ENCODE measurements at regions not wholly inside any gene's neighbourhood (a gene's known extent, or its start where the extent isn't known, plus 50 kb on each side); places are given as distances from the start of the nearest gene placed in this dataset.
"Not testable (repeated sequence)": the region's sequence is repeated elsewhere in the genome, so short reads cannot be mapped to it uniquely, and the experiment has no call there.

GRCh38 chr1:60847855-60848582 lies 234.3 kb upstream of the NFIA start:
- no peak for DNase-seq

GRCh38 chr1:60847391-60847790 lies 235.0 kb upstream of the NFIA start:
- no peak for DNase-seq

DNA sequence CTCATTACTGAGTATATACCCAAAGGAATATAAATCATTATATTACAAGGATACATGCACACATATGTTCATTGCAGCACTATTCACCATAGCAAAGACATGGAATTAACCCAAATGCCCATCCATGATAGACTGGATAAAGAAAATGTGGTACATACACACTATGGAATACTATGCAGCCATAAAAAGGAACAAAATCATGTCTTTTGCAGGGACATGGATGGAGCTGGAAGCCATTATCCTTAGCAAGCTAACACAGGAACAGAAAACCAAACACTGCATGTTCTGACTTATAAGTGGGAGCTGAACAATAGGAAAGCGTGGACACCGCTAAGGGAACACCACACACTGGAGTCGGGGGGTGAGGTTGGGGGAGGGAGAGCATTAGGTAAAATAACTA lies 236.7 kb upstream of the NFIA start:
- DNase-seq: not testable (repeated sequence)

- DNase-seq: no peak
Measured at GRCh38 chr1:60842304-60842703, 240.1 kb upstream of the NFIA start.

DNA sequence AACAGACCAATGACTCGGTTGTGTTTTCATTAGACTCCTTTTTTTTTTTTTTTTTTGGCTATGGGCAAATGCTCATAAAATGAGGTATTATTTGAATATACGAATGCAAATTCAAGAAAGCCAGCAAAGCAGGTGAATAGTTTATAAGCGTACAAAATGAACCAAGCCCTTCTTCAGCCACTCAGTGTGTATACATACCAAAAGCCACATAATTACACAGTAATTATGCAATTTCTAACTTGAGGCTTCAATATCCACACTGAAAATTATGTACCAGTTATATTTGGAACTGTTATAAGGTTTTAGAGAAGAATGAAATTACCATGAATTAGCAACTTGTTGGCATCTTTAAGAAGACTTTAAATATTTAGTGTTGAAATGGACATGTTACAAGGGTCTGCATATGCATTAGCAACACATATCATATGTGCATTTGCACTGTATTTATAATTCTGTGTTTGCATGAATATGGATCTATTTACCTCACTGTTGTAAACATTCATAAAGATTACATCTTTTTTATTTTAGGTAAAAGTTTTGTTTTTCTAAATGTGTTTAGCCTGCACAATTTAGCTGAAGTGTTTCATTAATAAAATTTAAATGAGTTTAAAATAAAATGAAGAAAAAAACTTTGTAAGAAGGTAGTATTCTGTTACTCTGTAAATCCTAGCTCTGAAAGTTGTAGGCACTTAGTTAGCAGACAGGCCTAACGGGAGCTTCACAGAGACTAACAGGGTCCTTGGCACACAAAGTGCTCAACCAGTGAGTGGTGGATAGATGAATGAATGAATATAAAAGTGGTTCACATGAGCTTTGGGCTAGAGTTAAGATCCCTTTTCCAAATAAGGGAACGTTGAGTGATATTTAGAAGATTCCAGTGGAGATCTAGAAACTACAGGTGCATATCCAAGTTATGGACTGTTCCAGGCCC lies 241.0 kb upstream of the NFIA start:
- DNase-seq: no peak

- not testable (repeated sequence) for DNase-seq
Measured at GRCh38 chr1:60840476-60840875, 241.9 kb upstream of the NFIA start.

DNA sequence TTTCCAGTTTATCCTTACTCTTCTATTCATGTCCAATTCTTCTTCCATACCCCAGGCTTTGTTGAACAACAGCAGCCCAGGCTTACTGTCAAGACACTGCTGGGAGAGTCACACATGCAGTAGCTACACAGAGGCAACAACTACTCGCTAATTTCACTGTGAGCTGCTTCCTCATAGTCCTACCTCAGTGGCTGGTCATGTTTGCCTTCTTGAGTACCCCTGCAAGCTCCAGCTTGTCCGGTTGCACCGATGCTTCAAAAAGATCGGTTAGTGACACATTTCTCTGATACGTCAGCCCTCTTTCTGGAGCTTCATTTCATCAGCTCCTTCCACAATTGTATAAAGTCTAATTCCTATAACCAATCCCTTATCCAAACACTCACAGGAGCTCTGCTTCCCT lies 246.7 kb upstream of the NFIA start:
- no peak for DNase-seq

DNA sequence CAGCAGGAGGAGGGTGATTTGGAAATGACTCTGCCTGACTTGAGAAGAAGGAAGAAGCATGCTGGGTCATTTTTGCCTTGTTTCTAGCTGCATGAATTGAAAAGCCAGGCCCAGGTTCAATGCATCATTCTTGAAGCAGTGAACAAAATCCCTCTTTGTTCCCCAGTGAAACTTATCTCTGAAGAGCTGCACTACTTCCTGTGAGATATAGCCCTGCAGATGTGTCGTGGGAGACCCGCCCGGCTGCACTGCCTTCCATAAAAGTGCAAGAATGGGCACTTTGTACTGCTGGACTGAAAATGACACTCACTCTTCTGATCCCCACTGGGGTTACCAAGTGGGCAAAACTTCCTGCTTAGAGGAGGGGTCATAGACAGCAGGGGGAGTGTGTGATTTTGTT lies 249.2 kb upstream of the NFIA start:
- DNase-seq: no peak

GRCh38 chr1:60832367-60832766 lies 250.0 kb upstream of the NFIA start:
- no peak for DNase-seq

DNA sequence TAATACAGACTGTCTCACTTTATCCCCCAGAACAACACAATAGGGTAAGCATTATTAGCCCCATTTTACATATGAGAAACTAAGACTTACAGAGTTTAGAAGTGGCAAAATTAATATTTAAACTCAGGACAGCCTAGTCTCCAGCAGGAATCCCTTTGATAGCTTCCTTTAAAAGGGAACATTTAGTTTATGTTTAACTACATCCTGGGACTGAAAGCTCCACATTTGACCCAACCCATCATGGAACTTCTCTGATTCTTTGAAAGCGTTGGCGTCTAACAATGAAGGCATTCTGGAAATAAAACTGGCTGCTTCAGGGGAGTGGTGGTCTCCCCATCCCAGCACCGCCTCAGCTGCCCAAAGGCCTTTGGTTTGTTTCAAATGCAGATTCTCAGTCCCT lies 250.6 kb upstream of the NFIA start:
- no peak for DNase-seq

DNA sequence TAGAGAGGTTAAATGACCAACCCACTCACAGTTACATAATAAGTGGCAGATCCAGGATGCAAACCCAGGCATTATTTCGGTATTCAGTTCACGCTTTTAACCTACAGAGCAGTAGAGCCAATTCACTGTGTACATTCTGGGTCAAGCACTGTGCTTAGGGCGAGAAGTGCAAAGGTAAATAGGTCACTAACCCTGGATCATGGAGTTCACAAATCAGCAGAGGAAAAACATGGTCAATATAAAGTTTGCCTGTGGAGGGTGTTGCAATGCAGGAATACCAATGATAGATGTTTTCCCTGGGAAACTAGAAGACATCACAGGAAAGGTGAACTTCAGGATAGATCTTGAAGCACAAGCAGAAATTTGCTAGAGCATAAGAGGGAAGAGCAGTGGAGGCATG lies 253.4 kb upstream of the NFIA start:
- DNase-seq: no peak

- no peak for DNase-seq
Measured at GRCh38 chr1:60826320-60827094, 255.9 kb upstream of the NFIA start.

- no peak for DNase-seq
Measured at GRCh38 chr1:60825593-60825992, 256.8 kb upstream of the NFIA start.

GRCh38 chr1:60823151-60823550 lies 259.2 kb upstream of the NFIA start:
- DNase-seq: no peak

GRCh38 chr1:60822252-60822651 lies 260.1 kb upstream of the NFIA start:
- no peak for DNase-seq

DNA sequence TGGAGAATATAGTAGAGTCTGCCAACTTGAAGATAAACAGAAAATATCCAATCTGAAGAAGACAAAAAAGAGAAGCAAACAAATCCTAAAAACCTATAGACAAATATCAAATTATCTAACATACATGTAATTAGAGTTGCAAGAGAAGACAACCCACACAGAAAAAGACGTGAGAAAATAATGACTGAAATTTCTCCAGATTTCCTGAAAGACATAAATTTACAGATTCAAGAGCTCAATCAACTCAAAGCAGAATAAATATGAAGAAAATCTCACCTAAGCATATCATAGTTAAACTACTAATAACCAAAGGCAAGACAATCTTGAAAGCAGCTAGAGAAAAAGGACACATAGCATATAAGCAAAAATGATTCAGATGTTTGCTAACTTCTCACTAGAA lies 261.2 kb upstream of the NFIA start:
- DNase-seq: no peak

- no peak for DNase-seq
Measured at GRCh38 chr1:60818969-60819701, 263.2 kb upstream of the NFIA start.

DNA sequence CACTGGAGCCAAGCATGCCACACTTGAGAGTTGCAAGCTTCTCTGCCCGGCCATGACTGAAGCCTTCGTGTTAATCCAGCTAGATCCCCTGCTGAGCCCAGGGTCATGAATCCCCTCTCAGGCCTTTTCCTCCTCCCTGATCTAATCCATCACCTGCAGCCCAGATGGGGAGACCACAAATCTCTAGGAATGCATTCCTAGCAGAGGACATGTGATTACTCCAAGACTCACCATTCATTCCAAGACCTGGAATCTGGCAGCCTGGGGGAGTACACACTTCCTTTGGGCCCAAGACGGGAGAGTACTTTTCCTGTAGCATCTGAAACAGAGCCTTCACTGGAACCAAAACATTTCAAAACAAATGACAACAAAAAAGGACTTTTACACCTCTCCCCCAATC lies 269.3 kb upstream of the NFIA start:
- DNase-seq: no peak

- no peak for DNase-seq
Measured at GRCh38 chr1:60809204-60809980, 273.0 kb upstream of the NFIA start.

DNA sequence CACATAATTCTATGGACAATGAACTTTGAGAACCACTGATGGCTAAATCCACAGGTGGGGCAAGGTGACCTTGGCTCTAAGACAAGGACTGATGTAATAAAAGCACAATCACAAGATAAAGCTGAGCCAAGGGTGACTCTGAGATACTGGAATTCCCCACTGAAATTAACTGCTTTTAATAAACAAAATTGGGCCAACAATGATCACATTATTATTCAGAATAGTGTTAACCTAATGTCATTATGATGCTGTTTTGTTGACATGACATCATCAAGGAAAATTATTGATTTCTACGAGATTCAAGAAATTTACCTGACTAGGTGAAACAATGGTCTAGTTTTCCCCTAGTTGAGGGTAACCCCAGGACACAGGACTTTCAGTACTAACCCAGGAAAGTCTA lies 273.7 kb upstream of the NFIA start:
- DNase-seq: no peak

DNA sequence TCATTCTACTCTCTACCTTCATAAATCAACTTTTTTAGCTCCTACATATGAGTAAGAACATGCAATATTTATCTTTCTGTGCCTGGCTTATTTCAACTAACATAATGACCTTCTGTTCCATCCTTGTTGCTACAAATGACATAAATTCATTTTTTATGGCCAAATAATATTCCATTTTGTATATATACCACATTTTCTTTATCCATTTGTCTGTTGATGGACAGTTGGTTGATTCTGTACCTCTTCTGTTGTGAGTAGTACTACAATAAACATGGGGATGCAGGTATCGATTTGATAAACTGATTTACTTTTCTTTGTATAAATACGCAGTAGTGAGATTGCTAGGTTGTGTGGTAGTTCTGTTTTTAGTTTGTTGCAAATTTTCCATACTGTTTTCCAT lies 279.5 kb upstream of the NFIA start:
- no peak for DNase-seq

DNA sequence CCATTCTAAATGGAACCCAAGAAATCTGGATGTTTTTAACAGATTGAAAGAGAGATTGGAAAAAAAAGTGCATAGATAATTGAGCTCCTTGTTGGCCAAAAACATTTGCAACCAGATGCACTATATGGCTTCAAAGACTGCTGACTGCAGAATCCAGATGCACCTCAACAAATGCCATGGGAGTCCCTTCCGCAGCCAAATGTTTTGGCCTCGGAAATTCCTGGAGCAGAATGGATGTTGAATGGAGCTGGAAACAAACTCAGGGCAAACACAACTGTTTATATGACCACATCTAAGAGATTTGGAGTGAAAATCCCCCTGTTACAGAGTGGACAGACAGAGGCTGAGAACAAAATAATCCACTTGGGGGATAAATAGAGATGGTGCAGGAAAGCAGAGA lies 285.0 kb upstream of the NFIA start:
- no peak for DNase-seq

Measured in activated gamma-delta T cell treated with Interleukin-2 at 50 U/mL for 16 hours (primary cell).